H1 (cell line): ENCODE measurements at regions not wholly inside any gene's neighbourhood (a gene's known extent, or its start where the extent isn't known, plus 50 kb on each side); places are given as distances from the start of the nearest gene placed in this dataset.

Experiments used
- EZH2 ChIP-seq: fragments of 200-600 bp; sonication (generic); IDR thresholded peaks from 2 replicates; pipeline ENCODE4 v1.7.1; 2012; ENCODE audit warnings: low read depth, mild to moderate bottlenecking, moderate library complexity, low read length, inconsistent platforms; ENCODE audit not compliant: severe bottlenecking
- MAX ChIP-seq: IDR thresholded peaks from 2 replicates; pipeline ENCODE4 v1.6.1; 2012; ENCODE audit warnings: inconsistent platforms
- PHF8 ChIP-seq: fragments of 200-600 bp; sonication (generic); conservative IDR thresholded peaks from 2 replicates; pipeline ENCODE4 v1.7.1; 2012; ENCODE audit warnings: low read depth, mild to moderate bottlenecking, inconsistent platforms, low read length, moderate library complexity
- POLR2A ChIP-seq, 2 experiments: IDR thresholded peaks; 1 replicate in 1 of 2; 2 replicates in 1 of 2; pipeline ENCODE4 v1.6.1; 2011; ENCODE audit warnings: low read depth in 2 of 2, low read length in 2 of 2, mild to moderate bottlenecking in 2 of 2; ENCODE audit errors: control extremely low read depth in 1 of 2
- SIX5 ChIP-seq: IDR thresholded peaks from 2 replicates; pipeline ENCODE4 v1.6.1; 2011; ENCODE audit warnings: mild to moderate bottlenecking, low read depth, low read length
- SP1 ChIP-seq: IDR thresholded peaks from 2 replicates; pipeline ENCODE4 v1.6.1; 2011; ENCODE audit warnings: low read depth, low read length
- TF ChIP-seq, protein P1 (sequence below), 3 experiments: IDR thresholded peaks; 1 replicate in 2 of 3; 2 replicates in 1 of 3; pipeline versions ENCODE4 v1.5.1 to v1.6.1; 2011; ENCODE audit warnings: low read length in 3 of 3, mild to moderate bottlenecking in 3 of 3, inconsistent platforms in 2 of 3, low read depth in 1 of 3, moderate library complexity in 1 of 3; ENCODE audit not compliant: insufficient read depth in 1 of 3; ENCODE audit errors: control extremely low read depth in 1 of 3

- TF ChIP-seq POLR2A (IDR thresholded peaks at IDR 0.05; ENCODE audit: control extremely low read depth in 1 of 2, low read depth in 2 of 2, low read length in 2 of 2) (no peak), MAX (no peak), SIX5 (no peak), EZH2 (no peak), PHF8 (no peak), SP1 (no peak)
- TF ChIP-seq, protein P1, sequence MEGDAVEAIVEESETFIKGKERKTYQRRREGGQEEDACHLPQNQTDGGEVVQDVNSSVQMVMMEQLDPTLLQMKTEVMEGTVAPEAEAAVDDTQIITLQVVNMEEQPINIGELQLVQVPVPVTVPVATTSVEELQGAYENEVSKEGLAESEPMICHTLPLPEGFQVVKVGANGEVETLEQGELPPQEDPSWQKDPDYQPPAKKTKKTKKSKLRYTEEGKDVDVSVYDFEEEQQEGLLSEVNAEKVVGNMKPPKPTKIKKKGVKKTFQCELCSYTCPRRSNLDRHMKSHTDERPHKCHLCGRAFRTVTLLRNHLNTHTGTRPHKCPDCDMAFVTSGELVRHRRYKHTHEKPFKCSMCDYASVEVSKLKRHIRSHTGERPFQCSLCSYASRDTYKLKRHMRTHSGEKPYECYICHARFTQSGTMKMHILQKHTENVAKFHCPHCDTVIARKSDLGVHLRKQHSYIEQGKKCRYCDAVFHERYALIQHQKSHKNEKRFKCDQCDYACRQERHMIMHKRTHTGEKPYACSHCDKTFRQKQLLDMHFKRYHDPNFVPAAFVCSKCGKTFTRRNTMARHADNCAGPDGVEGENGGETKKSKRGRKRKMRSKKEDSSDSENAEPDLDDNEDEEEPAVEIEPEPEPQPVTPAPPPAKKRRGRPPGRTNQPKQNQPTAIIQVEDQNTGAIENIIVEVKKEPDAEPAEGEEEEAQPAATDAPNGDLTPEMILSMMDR (IDR thresholded peaks at IDR 0.05; ENCODE audit: control extremely low read depth in 1 of 3, insufficient read depth in 1 of 3, low read depth in 1 of 3, low read length in 3 of 3), result no peak
Measured at GRCh38 chr3:155010416-155010815, 69.7 kb upstream of the MME start.
